Liver (tissue), 8 donors: ENCODE measurements at regions not wholly inside any gene's neighbourhood (a gene's known extent, or its start where the extent isn't known, plus 50 kb on each side); places are given as distances from the start of the nearest gene placed in this dataset.

Source experiments
- DNase-seq: peaks from one replicate; pipeline ENCODE4 v3.0.0-alpha.2; 2017; ENCODE audit warnings: low spot score
- H3K27ac ChIP-seq, 2 donors: one replicate each; pipeline ENCODE4 v1.7.0; 2013; ENCODE audit warnings: inconsistent platforms in 2 of 2, low read length in 2 of 2, control low read depth in 1 of 2, low read depth in 1 of 2, mild to moderate bottlenecking in 1 of 2
- H3K27me3 ChIP-seq, 4 donors: one replicate each; pipeline versions ENCODE4 v1.6.1 to v1.7.0; 2013; ENCODE audit warnings: low read length in 3 of 4, inconsistent platforms in 1 of 4, mild to moderate bottlenecking in 1 of 4, moderate library complexity in 1 of 4; ENCODE audit not compliant: control insufficient read depth in 4 of 4, insufficient read depth in 4 of 4
- H3K36me3 ChIP-seq, 4 donors: one replicate each; pipeline versions ENCODE4 v1.6.1 to v1.7.0; 2013; ENCODE audit warnings: low read length in 3 of 4, mild to moderate bottlenecking in 3 of 4, low read depth in 1 of 4, moderate library complexity in 1 of 4; ENCODE audit not compliant: control insufficient read depth in 4 of 4, insufficient read depth in 3 of 4
- H3K4me1 ChIP-seq, 4 donors: one replicate each; pipeline versions ENCODE4 v1.6.1 to v1.7.0; 2013; ENCODE audit warnings: low read length in 3 of 4, mild to moderate bottlenecking in 3 of 4, moderate library complexity in 1 of 4; ENCODE audit not compliant: control insufficient read depth in 4 of 4, insufficient read depth in 4 of 4
- H3K4me3 ChIP-seq, 3 donors: one replicate each; pipeline versions ENCODE4 v1.6.1 to v1.7.0; 2013; ENCODE audit warnings: low read length in 3 of 3, control low read depth in 1 of 3, low read depth in 1 of 3, mild to moderate bottlenecking in 1 of 3
- H3K9ac ChIP-seq, 2 donors: one replicate each; pipeline ENCODE4 v1.7.0; 2013; ENCODE audit warnings: low read length in 2 of 2, mild to moderate bottlenecking in 2 of 2, moderate library complexity in 2 of 2, control low read depth in 1 of 2, low read depth in 1 of 2
- H3K9me3 ChIP-seq, 4 donors: one replicate each; pipeline versions ENCODE4 v1.6.1 to v1.7.0; 2013; ENCODE audit warnings: low read length in 3 of 4; ENCODE audit not compliant: control insufficient read depth in 4 of 4
- ATF3 ChIP-seq: IDR thresholded peaks from 2 replicates; pipeline ENCODE4 v1.6.1; 2016; ENCODE audit warnings: antibody characterized with exemption
- EGR1 ChIP-seq, 2 donors: IDR thresholded peaks; 2 replicates each; pipeline ENCODE4 v1.6.1; 2016 to 2018; ENCODE audit warnings: antibody characterized with exemption in 2 of 2, low read depth in 2 of 2
- FOXA1 ChIP-seq: IDR thresholded peaks from 2 replicates; pipeline ENCODE4 v1.6.1; 2016; ENCODE audit warnings: antibody characterized with exemption
- FOXA2 ChIP-seq: IDR thresholded peaks from 2 replicates; pipeline ENCODE4 v1.6.1; 2016; ENCODE audit warnings: antibody characterized with exemption
- GABPA ChIP-seq, 2 donors: IDR thresholded peaks in 1 of 2; conservative IDR thresholded peaks in 1 of 2; 2 replicates each; pipeline ENCODE4 v1.6.1; 2016; ENCODE audit warnings: antibody characterized with exemption in 2 of 2, mild to moderate bottlenecking in 1 of 2, moderate library complexity in 1 of 2
- HNF4A ChIP-seq, 2 donors: conservative IDR thresholded peaks; 2 replicates each; pipeline ENCODE4 v1.6.1; 2016; ENCODE audit warnings: antibody characterized with exemption in 2 of 2, mild to moderate bottlenecking in 2 of 2
- HNF4G ChIP-seq: IDR thresholded peaks from 2 replicates; pipeline ENCODE4 v1.6.1; 2016; ENCODE audit warnings: antibody characterized with exemption
- JUND ChIP-seq, 2 donors: IDR thresholded peaks; 2 replicates each; pipeline ENCODE4 v1.6.1; 2016; ENCODE audit warnings: antibody characterized with exemption in 2 of 2
- NR2F2 ChIP-seq: IDR thresholded peaks from 2 replicates; pipeline ENCODE4 v1.6.1; 2016; ENCODE audit warnings: antibody characterized with exemption
- RAD21 ChIP-seq, 2 donors: IDR thresholded peaks; 2 replicates each; pipeline ENCODE4 v1.6.1; 2016; ENCODE audit warnings: antibody characterized with exemption in 2 of 2, mild to moderate bottlenecking in 2 of 2
- RXRA ChIP-seq, 2 donors: IDR thresholded peaks; 2 replicates each; pipeline ENCODE4 v1.6.1; 2017 to 2018; ENCODE audit warnings: antibody characterized with exemption in 2 of 2, mild to moderate bottlenecking in 1 of 2
- SP1 ChIP-seq: IDR thresholded peaks from 2 replicates; pipeline ENCODE4 v1.6.1; 2018; ENCODE audit warnings: antibody characterized with exemption, mild to moderate bottlenecking
- TAF1 ChIP-seq: conservative IDR thresholded peaks from 2 replicates; pipeline ENCODE4 v1.6.1; 2016; ENCODE audit warnings: antibody characterized with exemption, mild to moderate bottlenecking
- YY1 ChIP-seq: IDR thresholded peaks from 2 replicates; pipeline ENCODE4 v1.6.1; 2016; ENCODE audit warnings: antibody characterized with exemption, mild to moderate bottlenecking
- ZBTB33 ChIP-seq: IDR thresholded peaks from 2 replicates; pipeline ENCODE4 v1.6.1; 2016; ENCODE audit warnings: antibody characterized with exemption
- WGBS: extraction: QIAGEN DNeasy Blood & Tissue Kit; methylation state at CpG from one replicate; pipeline ENCODE4 v1.1.7; 2013; 5-methylcytosine and 5-hydroxymethylcytosine counted together
- TF ChIP-seq, protein P1 (sequence below): fragments of 150-350 bp; IDR thresholded peaks from 2 replicates; pipeline ENCODE4 v1.5.1; 2017; ENCODE audit warnings: improper control_type of control experiment, low read depth, low read length; ENCODE audit not compliant: missing input control
- TF ChIP-seq, protein P2 (sequence below): IDR thresholded peaks from 2 replicates; pipeline ENCODE4 v1.6.1; 2016; ENCODE audit warnings: antibody characterized with exemption
- TF ChIP-seq, protein P3 (sequence below): IDR thresholded peaks from 2 replicates; pipeline ENCODE4 v1.6.1; 2016; ENCODE audit warnings: antibody characterized with exemption, mild to moderate bottlenecking
- donor health status: healthy.
- donor health status: healthy.
- donor health status: healthy.
- donor health status: healthy.
- donor health status: healthy.

DNA sequence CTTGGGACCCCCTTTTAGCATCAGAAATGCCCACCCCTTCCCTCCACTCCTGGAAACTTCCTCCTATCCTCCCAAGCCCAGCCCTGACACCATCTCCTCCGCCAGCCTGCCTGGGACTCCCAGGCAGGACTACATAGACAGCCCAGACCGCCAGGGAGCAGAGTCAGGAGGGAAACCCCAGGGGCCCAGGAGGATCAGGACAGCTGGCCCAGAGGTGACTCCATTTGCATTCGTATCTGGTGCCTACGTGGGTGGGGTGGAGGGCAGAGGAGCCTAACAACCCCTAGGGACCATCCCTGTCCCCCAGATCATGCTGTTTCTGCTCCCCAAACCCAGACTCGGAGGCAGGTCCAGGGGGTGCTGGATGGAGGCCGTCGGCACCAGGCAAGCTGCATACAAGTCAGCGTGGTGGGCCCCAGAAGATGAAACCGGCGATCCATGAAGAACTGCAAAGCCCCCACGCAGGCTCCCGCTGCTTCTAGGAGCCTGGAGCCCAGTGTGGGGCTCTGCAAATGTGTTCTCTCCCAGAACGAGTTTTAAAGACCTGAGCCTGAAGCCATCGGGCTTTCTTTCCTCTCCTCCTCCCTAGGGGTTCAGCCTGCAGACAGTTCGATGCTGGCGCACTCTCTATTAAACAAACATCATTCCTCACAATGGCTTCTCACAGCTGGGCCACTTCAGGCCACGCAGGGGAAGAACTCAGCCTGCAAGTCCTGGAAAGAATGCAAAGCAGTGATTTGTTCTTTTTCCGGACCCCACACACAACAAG, 1506.8 kb downstream of the BRD1 start:
- Histone ChIP-seq H3K9me3 (peaks cover 0 to 3% (median 0%) of the 10 kb centered on the region in 4 donors), H3K4me3 (no peak overlapping the region), H3K9ac (no peak overlapping the region), H3K27ac (no peak overlapping the region), H3K36me3 (no peaks in the 10 kb centered on the region), H3K4me1 (no peaks in the 10 kb centered on the region), H3K27me3 (no peaks in the 10 kb centered on the region)
- no peak for TF ChIP-seq YY1
- TF ChIP-seq FOXA2 = no peak
- TF ChIP-seq, protein P1, sequence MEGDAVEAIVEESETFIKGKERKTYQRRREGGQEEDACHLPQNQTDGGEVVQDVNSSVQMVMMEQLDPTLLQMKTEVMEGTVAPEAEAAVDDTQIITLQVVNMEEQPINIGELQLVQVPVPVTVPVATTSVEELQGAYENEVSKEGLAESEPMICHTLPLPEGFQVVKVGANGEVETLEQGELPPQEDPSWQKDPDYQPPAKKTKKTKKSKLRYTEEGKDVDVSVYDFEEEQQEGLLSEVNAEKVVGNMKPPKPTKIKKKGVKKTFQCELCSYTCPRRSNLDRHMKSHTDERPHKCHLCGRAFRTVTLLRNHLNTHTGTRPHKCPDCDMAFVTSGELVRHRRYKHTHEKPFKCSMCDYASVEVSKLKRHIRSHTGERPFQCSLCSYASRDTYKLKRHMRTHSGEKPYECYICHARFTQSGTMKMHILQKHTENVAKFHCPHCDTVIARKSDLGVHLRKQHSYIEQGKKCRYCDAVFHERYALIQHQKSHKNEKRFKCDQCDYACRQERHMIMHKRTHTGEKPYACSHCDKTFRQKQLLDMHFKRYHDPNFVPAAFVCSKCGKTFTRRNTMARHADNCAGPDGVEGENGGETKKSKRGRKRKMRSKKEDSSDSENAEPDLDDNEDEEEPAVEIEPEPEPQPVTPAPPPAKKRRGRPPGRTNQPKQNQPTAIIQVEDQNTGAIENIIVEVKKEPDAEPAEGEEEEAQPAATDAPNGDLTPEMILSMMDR = no peak
- TF ChIP-seq NR2F2 = no peak
- no peak for TF ChIP-seq JUND (IDR thresholded peaks at IDR 0.05)
- no peak for TF ChIP-seq RXRA (IDR thresholded peaks at IDR 0.05)
- TF ChIP-seq, protein P2, sequence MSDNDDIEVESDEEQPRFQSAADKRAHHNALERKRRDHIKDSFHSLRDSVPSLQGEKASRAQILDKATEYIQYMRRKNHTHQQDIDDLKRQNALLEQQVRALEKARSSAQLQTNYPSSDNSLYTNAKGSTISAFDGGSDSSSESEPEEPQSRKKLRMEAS = no peak
- no peak for TF ChIP-seq FOXA1
- no peak for TF ChIP-seq GABPA (IDR thresholded peaks at IDR 0.05 in 1 of 2, conservative IDR thresholded peaks at IDR 0.05 in 1 of 2)
- TF ChIP-seq HNF4A (conservative IDR thresholded peaks at IDR 0.05) = no peak
- TF ChIP-seq RAD21 (IDR thresholded peaks at IDR 0.05) = no peak
- TF ChIP-seq ZBTB33 = no peak
- TF ChIP-seq, protein P3, sequence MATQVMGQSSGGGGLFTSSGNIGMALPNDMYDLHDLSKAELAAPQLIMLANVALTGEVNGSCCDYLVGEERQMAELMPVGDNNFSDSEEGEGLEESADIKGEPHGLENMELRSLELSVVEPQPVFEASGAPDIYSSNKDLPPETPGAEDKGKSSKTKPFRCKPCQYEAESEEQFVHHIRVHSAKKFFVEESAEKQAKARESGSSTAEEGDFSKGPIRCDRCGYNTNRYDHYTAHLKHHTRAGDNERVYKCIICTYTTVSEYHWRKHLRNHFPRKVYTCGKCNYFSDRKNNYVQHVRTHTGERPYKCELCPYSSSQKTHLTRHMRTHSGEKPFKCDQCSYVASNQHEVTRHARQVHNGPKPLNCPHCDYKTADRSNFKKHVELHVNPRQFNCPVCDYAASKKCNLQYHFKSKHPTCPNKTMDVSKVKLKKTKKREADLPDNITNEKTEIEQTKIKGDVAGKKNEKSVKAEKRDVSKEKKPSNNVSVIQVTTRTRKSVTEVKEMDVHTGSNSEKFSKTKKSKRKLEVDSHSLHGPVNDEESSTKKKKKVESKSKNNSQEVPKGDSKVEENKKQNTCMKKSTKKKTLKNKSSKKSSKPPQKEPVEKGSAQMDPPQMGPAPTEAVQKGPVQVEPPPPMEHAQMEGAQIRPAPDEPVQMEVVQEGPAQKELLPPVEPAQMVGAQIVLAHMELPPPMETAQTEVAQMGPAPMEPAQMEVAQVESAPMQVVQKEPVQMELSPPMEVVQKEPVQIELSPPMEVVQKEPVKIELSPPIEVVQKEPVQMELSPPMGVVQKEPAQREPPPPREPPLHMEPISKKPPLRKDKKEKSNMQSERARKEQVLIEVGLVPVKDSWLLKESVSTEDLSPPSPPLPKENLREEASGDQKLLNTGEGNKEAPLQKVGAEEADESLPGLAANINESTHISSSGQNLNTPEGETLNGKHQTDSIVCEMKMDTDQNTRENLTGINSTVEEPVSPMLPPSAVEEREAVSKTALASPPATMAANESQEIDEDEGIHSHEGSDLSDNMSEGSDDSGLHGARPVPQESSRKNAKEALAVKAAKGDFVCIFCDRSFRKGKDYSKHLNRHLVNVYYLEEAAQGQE = no peak
- TF ChIP-seq TAF1 = no peak
- no peak for TF ChIP-seq HNF4G
- no peak for TF ChIP-seq ATF3
- TF ChIP-seq SP1 = no peak
- no peak for TF ChIP-seq EGR1 (IDR thresholded peaks at IDR 0.05; ENCODE audit: low read depth in 2 of 2)
- no peak for DNase-seq
- WGBS = 61% methylated on average over 18 of the region's 18 CpGs
